Natural killer cell (primary cell): ENCODE measurements at regions not wholly inside any gene's neighbourhood (a gene's known extent, or its start where the extent isn't known, plus 50 kb on each side); places are given as distances from the start of the nearest gene placed in this dataset.

Experiments
- ATAC-seq, 3 donors: fragments of 150-1000 bp in 2 of 3; fragments of 200-7000 bp in 1 of 3; cut with Tn5 transposase; 1 replicate in 1 of 3; 2 replicates in 2 of 3; pipeline ENCODE4 v1.10.0; 2021; ENCODE audit warnings: mild to moderate bottlenecking in 2 of 3, moderate library complexity in 2 of 3
- DNase-seq, 2 donors: peaks; one replicate each; pipeline versions ENCODE4 v3.0.0 to v3.0.0-alpha.2; 2013 to 2021; ENCODE audit warnings: mixed read lengths in 1 of 2
- H3K27ac ChIP-seq: one replicate; pipeline ENCODE4 v1.5.1; 2013; ENCODE audit warnings: mild to moderate bottlenecking, low read length
- H3K27me3 ChIP-seq: one replicate; pipeline ENCODE4 v1.6.1; 2013; ENCODE audit warnings: low read length; ENCODE audit not compliant: control insufficient read depth, insufficient read depth
- H3K36me3 ChIP-seq: one replicate; pipeline ENCODE4 v1.6.1; 2013; ENCODE audit warnings: low read length; ENCODE audit not compliant: control insufficient read depth, insufficient read depth
- H3K4me1 ChIP-seq: one replicate; pipeline ENCODE4 v1.6.1; 2013; ENCODE audit warnings: low read length; ENCODE audit not compliant: control insufficient read depth, insufficient read depth
- H3K4me3 ChIP-seq: one replicate; pipeline ENCODE4 v1.5.1; 2013; ENCODE audit warnings: low read length
- H3K9me3 ChIP-seq: one replicate; pipeline ENCODE4 v1.6.1; 2013; ENCODE audit warnings: low read length; ENCODE audit not compliant: control insufficient read depth, insufficient read depth
- H3K27ac Mint-ChIP-seq, 2 donors: one replicate each; pipeline ENCODE4 v1.8.0; 2022; ENCODE audit warnings: mild to moderate bottlenecking in 2 of 2, mixed read lengths in 2 of 2, moderate library complexity in 1 of 2
- H3K27me3 Mint-ChIP-seq, 2 donors: one replicate each; pipeline ENCODE4 v1.8.0; 2022; ENCODE audit warnings: low read depth in 2 of 2, mixed read lengths in 2 of 2
- H3K36me3 Mint-ChIP-seq: one replicate; pipeline ENCODE4 v1.8.0; 2022; ENCODE audit warnings: mixed read lengths
- H3K4me1 Mint-ChIP-seq, 2 donors: one replicate each; pipeline ENCODE4 v1.8.0; 2022; ENCODE audit warnings: mixed read lengths in 2 of 2
- H3K4me3 Mint-ChIP-seq: one replicate; pipeline ENCODE4 v1.8.0; 2022; ENCODE audit warnings: mild to moderate bottlenecking, moderate library complexity, mixed read lengths
- H3K9me3 Mint-ChIP-seq, 2 donors: one replicate each; pipeline ENCODE4 v1.8.0; 2022; ENCODE audit warnings: mixed read lengths in 2 of 2
- CTCF ChIP-seq: fragments of 200-600 bp; IDR thresholded peaks from one replicate; pipeline ENCODE4 v1.8.0; 2022; ENCODE audit warnings: antibody characterized with exemption
- WGBS: methylation state at CpG from one replicate; pipeline ENCODE4 v1.1.7; 2013; ENCODE audit warnings: missing lambda C conversion rate; ENCODE audit not compliant: insufficient coverage; 5-methylcytosine and 5-hydroxymethylcytosine counted together
- intact Hi-C: fragments of 100-400 bp; cut with micrococcal nuclease; formaldehyde crosslinking; loops from one replicate; pipeline ENCODE4 v1.14.2; 2022

GRCh38 chr22:27695925-27696324 lies 105.6 kb downstream of the MN1 start:
- Mint-ChIP-seq H3K36me3 (no peaks in the 10 kb centered on the region), H3K27ac (no peak overlapping the region), H3K27me3 (peaks cover 5 to 8% of the 10 kb centered on the region in 2 donors), H3K4me1 (no peaks in the 10 kb centered on the region), H3K4me3 (no peak overlapping the region), H3K9me3 (no peaks in the 10 kb centered on the region)
- ATAC-seq: no peak
- Histone ChIP-seq H3K4me3 (no peak overlapping the region), H3K9me3 (peaks cover 3% of the 10 kb centered on the region), H3K36me3 (no peaks in the 10 kb centered on the region), H3K27me3 (no peaks in the 10 kb centered on the region), H3K4me1 (no peaks in the 10 kb centered on the region), H3K27ac (no peak overlapping the region)
- DNase-seq: no peak
- no peak for TF ChIP-seq CTCF
- intact Hi-C loops: no loop called here
- WGBS: 95% methylated on average over 3 of the region's 3 CpGs

- intact Hi-C loops: no loop called here
- Mint-ChIP-seq H3K27ac (no peak overlapping the region), H3K36me3 (no peaks in the 10 kb centered on the region), H3K27me3 (peaks cover 0 to 2% of the 10 kb centered on the region in 2 donors), H3K4me1 (no peaks in the 10 kb centered on the region), H3K4me3 (no peak overlapping the region), H3K9me3 (no peaks in the 10 kb centered on the region)
- WGBS: 83% methylated on average over 8 of the region's 8 CpGs
- H3K27me3 ChIP-seq: no peaks in the 10 kb centered on the region
- H3K4me1 ChIP-seq: no peaks in the 10 kb centered on the region
- no peak overlapping the region for H3K4me3 ChIP-seq
- H3K27ac ChIP-seq: no peak overlapping the region
- H3K36me3 ChIP-seq: no peaks in the 10 kb centered on the region
- DNase-seq (no peak), ATAC-seq (no peak)
- TF ChIP-seq CTCF: no peak
- H3K9me3 ChIP-seq: peaks cover 3% of the 10 kb centered on the region
Measured at GRCh38 chr22:27697888-27698287, 103.7 kb downstream of the MN1 start.
